Endothelial cell of hepatic sinusoid (primary cell): ENCODE measurements at regions not wholly inside any gene's neighbourhood (a gene's known extent, or its start where the extent isn't known, plus 50 kb on each side); places are given as distances from the start of the nearest gene placed in this dataset.

ENCODE experiments used
- in situ Hi-C: cut with HindIII; loops from 2 replicates; pipeline ENCODE4 v1.10.0; 2017; ENCODE audit warnings: low sequenced_read_pairs

DNA sequence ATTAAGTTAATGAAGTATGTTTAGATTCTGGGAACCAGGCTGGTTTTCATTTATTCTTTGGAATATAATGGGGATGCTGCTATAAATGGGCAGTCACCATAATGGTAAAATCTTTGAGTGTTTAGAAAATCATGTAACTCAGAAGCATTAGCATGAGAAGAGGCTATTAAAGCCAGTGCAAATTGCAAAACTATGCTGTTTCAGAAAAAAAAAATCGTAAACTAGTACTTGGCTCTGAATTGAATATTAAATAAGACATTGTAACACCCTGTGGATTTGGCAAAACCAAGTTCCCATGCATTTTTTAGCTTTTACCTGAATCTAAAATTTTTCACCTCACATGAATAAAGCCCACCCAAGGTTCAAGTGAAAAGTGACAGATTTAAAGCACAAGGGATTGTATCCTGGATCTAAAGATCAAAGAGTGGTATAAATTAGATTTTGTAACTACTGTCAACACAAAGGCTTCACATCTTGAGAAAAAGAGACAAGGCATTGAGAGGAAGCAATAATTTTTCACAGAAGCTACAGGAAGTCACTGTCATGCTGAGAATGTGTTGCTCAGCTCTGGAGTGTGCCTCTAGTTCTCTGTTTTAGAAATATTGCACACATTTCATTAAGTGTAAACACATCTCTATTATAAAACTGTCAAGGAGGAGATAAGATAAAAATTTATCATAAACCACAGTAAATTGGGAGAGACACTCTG, 142.2 kb downstream of the ABCA8 start:
- in situ Hi-C loops = no loop called here

- in situ Hi-C loops = loop anchor here (5.0 kb wide), 1 partner anchor 58 kb away; no protein-coding TSS in a partner anchor
These were observed 146.0 kb downstream of the ABCA8 start for GRCh38 chr17:68809148-68809547.

DNA sequence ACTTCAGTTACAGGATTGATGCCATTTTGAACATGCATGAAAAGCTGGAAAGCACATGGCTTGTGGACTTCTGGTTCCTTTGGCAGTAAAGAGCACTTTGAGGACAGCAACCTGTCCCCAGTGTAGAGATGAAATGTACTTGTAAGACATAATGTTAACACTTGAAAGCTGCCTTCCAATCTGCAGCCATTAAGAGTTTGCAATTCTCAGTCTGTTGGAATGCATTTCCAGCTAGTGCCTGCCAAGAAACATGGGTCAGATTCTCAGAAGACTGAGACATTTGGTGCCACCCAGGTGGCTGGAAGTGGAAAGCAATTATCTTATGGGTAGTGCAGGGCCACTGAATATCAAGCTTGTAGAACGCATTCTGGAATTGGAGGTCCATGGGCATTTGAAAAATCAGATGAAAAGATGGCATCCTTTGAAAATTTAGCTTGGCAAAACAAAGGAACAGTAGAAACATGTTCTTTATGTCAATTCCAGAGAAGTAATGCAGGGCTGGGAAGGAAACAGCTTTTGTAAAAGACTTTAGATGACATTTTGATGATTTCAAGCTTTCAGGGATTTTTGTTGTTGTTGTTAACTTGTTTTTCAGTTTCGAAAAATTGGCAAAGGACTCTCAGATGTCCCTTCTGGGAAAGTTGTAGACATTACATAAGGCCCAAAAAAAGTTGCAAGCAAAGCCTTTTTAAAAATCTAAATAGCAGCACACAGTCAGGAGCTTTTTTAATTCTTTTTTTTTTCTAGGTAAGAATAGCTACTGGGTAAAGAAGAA, 147.0 kb downstream of the ABCA8 start:
- in situ Hi-C loops = loop anchor here (5.0 kb wide), 1 partner anchor 59 kb away; no protein-coding TSS in a partner anchor

DNA sequence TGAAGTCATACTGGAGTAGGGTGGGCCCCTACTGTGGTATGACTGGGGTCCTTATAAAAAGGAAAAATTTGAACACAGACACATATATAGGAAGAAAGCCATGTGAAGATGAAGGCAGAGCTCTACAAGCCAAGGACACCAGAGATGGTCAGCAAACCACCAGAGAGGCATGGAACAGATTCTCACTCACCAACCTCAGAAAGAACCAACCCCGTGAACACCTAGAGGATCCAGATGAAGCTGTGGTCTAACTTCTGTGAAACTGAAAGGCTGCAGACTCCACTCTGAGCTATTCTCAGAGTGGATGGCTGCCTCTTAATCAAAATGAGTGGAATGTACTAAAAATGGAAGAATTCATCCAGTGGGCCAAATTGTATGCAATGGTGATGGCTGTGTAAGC, 149.6 kb downstream of the ABCA8 start:
- in situ Hi-C loops = loop anchor here (5.0 kb wide), 1 partner anchor 62 kb away; no protein-coding TSS in a partner anchor

DNA sequence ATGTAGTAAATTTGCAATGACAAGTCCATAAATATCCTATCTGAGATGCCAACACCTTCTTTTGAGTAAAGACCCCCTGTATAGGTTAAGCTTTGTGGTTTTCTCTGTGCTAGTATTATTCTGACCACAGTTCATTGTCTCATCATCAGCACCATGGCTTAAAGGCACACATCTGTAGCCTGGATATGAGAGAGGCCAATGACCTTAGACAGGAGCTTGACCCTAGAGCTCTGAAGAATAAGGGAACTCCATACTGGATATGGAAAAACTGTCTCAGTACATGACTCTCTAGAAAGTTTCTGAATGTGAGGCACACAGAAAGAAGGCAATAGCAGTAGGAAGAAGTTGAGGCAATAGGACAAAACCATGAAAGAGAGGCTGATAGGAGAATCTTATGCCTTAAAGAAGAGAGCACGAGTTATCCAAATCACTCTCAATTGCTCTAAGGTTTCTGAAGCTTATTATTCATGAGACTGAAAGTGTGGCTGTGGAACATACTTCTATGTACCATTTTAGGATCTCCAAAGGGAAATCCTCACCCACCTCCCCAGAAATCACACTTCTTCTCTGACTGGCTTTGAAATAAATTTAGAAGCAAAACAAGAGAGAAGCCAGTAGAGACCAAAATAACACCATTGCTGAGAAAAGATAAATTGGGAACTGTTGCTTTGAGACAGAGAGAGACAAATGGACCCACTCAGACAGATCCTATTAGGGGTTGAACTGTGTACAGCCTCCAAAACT, 150.2 kb downstream of the ABCA8 start:
- in situ Hi-C loops = loop anchor here (5.0 kb wide), 1 partner anchor 62 kb away; no protein-coding TSS in a partner anchor

- in situ Hi-C loops = no loop called here
These were observed 151.8 kb downstream of the ABCA8 start for GRCh38 chr17:68803164-68803929.

- in situ Hi-C loops = no loop called here
These were observed 153.6 kb downstream of the ABCA8 start for GRCh38 chr17:68801335-68802247.

DNA sequence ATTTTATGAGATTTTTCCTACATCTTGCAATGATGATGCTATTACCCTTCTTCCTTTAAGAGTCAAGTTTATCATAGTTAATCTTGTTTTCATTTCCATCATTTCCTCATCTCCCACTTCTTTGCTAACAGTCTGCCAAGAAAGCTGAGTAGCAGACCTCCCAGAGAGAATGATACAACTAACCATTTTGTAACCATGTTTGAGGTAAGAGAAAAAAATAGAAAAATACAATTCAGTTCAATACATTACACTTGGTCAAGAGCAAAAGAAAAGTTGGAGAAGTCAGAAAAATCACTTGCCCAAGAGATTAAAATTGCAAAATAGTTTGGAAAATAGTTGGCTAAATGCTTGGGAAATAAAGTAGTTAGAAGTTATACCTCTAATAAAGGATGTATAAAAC, 154.4 kb downstream of the ABCA8 start:
- in situ Hi-C loops = no loop called here

DNA sequence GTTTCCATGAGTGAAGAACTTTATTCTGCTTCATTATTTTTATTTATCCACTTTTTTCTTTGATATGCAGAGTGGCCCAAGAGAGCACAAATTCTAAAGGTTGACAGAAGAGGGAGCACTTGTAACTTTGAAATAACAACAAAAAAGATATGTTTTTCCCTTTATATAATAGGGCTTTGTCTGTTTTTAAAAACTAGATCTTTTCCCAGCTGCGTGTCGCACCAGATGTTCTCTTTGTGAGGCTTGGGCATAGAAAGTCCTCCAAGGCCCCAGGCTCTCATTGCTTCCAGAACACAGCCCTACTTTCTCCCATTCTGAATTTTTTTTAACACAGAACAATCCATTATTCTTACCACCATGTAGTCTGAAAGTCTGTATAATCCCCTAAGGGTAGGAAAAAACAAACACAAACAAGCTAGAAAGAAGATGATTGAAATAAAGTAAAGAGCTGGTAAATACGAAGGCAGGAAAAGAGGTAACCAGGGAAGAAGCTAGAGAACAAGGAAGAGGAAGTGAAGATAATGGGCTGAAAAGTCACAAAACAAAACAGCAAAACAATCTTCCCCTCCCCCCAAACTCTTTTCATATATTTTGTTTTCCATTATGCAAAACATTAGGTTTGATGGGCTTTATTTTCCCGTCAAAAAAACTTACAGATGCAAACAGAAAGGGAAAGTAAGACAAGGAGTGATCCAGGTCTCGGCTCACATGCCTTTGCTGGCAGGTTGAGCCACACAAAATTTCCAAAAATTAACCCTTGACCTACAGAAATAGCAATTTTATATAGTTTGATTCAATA, 160.4 kb downstream of the ABCA8 start:
- in situ Hi-C loops = loop anchor here (5.0 kb wide), 1 partner anchor 47 kb away; no protein-coding TSS in a partner anchor

GRCh38 chr17:68792873-68793272, 162.3 kb downstream of the ABCA8 start:
- in situ Hi-C loops = no loop called here

DNA sequence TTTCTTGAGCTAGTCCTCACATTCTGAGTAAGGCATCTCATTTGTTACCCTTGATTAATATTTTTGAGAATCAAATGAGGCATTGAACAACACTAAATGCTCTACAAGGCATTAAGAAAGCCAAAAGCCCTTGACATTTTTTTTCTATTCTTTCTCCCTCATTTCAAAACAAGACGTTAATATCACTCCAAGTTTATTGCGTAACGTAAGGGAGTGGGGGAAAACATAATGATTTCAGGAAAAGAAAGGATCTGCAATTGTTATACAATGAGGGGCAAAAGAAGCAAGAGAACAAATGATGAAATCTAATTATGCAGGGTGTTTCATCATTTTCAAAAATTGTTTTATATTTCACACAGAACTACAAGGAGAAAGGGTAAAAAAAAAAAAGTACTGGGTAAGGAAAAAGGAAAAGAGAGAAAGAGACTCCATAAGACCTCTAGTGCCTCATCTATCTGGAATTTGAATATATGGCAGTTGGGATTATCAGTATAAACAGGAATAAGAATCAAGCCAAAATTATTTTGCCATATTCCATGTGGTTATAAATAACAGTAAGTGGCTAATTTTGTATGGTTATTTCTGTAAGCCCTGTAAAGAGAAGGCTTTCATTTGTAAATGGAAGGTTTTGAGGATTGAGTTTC, 163.0 kb downstream of the ABCA8 start:
- in situ Hi-C loops = no loop called here

DNA sequence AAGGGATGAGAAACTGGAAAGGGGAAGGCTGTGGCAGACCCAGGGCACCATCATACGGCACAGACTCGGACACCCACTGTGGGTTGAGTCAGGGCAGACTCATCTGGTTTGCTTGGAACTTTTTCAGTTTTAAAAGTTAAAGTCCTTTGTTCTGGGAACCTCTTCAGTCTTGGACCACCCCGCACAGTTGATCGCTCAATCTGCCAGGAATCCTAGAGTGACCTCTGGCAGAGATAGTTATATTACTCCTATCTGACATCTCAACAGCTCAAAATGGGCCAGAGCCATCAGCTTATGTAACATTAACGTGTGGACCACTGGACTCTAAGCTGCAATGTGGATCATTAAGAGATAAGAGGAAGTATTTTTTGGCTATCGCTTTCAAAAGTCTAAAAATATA, 164.3 kb downstream of the ABCA8 start:
- in situ Hi-C loops = no loop called here

- in situ Hi-C loops = no loop called here
These were observed 164.7 kb downstream of the ABCA8 start for GRCh38 chr17:68790492-68790891.

DNA sequence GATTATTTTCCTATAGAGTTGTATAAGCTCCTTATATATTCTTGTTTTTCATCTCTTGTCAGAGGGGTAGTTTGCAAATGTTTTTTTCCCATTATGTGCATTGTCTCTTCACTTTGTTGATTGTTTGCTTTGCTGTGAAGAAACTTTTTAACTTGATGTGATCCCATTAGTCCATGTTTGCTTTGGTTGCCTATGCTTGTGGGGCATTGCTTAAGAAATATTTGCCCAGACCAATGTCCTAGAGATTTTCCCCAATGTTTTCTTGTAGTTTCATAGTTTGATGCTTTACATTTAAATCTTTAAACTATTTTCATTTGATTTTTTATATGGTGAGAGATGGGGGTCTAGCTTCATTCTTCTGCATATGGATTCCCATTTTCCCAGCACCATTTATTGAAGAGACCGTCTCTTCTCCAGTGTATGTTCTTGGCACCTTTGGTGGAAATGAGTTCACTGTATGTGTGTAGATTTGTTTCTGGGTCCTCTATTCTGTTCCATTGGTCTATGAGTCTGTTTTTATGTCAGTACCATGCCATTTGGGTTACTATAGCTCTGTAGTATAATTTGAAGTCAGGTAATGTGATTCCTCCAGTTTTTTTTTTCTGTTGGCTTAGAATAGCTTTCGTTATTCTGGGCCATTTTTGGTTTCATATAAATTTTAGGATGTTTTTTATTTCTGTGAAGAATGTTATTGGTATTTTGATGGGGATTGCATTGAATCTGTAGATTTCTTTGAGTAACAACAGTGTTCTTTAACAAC, 165.8 kb downstream of the ABCA8 start:
- in situ Hi-C loops = no loop called here

DNA sequence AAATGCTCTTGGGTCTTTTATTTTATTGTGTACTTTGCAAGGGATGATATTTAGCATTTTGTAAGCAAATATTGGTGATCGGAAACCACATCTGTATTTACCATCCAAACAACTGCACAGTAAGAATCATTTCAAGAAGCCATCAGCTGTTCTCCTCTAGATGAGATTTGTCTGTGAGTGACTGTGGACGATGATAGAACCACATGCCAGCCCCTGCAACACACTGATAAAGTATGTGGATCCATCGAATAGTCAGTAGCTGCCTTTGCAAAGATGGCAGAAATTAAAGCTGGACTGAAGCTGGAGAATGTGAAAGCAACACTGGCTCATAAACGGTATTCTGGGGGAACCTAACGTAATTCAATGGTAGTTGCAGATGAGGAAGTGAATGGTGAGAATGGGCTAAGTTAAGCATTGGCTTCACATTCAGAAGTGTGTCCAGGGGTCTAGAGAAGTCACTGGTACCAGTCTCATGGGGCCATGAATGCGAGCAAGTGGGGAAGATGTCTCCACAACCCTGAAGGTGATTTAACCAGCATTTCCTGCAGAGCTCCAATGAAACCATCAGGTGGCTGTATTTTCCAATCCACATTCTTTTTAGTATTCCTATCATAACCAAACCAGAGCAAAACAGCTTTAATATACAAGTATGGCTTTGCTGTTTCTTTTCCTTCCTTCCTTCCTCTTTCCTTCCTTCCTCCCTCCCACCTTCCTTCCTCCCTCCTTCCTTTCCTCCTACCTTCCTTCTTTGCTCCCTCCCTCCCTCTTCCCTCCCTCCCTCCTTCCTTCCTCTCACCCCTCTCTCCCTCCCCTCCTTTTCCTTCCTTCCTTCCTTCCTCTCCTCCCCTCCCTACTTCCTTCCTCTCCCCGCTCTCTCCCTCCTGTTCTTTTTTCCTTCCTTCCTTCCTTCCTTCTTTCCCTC, 169.4 kb downstream of the ABCA8 start:
- in situ Hi-C loops = no loop called here

GRCh38 chr17:68784431-68784830, 170.8 kb downstream of the ABCA8 start:
- in situ Hi-C loops = no loop called here

GRCh38 chr17:68783861-68784260, 171.3 kb downstream of the ABCA8 start:
- in situ Hi-C loops = no loop called here
